ENCODE measurements at regions not wholly inside any gene's neighbourhood (a gene's known extent, or its start where the extent isn't known, plus 50 kb on each side); places are given as distances from the start of the nearest gene placed in this dataset.

DNA sequence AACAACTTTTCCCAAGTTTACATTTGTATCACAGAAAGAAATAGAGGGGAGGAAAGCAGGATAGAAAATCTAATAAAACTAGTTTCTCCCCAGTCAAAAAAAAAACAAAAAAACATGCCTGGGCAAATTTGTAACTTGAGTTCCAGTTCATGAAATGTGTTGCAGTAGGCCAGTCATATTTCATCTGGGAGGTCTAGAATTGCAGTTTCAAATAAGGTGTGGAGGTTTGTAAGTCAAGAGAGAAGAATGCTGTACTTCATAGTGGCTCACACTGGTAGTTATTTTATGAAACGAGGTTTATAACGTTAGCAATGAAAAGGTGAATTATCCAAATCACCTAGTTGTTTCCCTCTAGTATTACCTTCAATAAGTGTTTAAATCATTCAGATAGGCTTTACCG is 1313.9 kb upstream of the SLC39A10 start:
- H3K9me2 ChIP-seq (replicated peaks; ENCODE audit: insufficient read depth, low read length): no peaks in the 10 kb centered on the region
- no peaks in the 10 kb centered on the region for H3K79me2 ChIP-seq (ENCODE audit: low read length)
- no peaks in the 10 kb centered on the region for H3K9me3 ChIP-seq (replicated peaks; ENCODE audit: insufficient read depth, low read length)
- no peak for DNase-seq
- H2AFZ ChIP-seq (ENCODE audit: low read length): no peak overlapping the region
- no peaks in the 10 kb centered on the region for H3K27me3 ChIP-seq (replicated peaks; ENCODE audit: insufficient read depth, low read length)
- no peak overlapping the region for H3K4me3 ChIP-seq (ENCODE audit: low read length)
- no peaks in the 10 kb centered on the region for H3F3A ChIP-seq (ENCODE audit: insufficient read depth, low read length)
- H3K36me3 ChIP-seq (replicated peaks; ENCODE audit: insufficient read depth, low read length): no peaks in the 10 kb centered on the region
- no peaks in the 10 kb centered on the region for H3K4me1 ChIP-seq (ENCODE audit: low read length)
- TF ChIP-seq, protein P1, sequence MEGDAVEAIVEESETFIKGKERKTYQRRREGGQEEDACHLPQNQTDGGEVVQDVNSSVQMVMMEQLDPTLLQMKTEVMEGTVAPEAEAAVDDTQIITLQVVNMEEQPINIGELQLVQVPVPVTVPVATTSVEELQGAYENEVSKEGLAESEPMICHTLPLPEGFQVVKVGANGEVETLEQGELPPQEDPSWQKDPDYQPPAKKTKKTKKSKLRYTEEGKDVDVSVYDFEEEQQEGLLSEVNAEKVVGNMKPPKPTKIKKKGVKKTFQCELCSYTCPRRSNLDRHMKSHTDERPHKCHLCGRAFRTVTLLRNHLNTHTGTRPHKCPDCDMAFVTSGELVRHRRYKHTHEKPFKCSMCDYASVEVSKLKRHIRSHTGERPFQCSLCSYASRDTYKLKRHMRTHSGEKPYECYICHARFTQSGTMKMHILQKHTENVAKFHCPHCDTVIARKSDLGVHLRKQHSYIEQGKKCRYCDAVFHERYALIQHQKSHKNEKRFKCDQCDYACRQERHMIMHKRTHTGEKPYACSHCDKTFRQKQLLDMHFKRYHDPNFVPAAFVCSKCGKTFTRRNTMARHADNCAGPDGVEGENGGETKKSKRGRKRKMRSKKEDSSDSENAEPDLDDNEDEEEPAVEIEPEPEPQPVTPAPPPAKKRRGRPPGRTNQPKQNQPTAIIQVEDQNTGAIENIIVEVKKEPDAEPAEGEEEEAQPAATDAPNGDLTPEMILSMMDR (IDR thresholded peaks at IDR 0.05; ENCODE audit: low read length): no peak
- no peak for TF ChIP-seq EZH2 (optimal IDR thresholded peaks at IDR 0.05; ENCODE audit: low read depth, low read length)
- TF ChIP-seq EZH2phosphoT487 (IDR thresholded peaks at IDR 0.05; ENCODE audit: low read length): no peak
- no peak overlapping the region for H3K27ac ChIP-seq (ENCODE audit: low read length)
- H4K20me1 ChIP-seq (ENCODE audit: insufficient read depth, low read length): no peaks in the 10 kb centered on the region
- H3K9ac ChIP-seq (ENCODE audit: low read length): no peak overlapping the region
- no peak overlapping the region for H3K4me2 ChIP-seq (ENCODE audit: low read depth, low read length)

DNA sequence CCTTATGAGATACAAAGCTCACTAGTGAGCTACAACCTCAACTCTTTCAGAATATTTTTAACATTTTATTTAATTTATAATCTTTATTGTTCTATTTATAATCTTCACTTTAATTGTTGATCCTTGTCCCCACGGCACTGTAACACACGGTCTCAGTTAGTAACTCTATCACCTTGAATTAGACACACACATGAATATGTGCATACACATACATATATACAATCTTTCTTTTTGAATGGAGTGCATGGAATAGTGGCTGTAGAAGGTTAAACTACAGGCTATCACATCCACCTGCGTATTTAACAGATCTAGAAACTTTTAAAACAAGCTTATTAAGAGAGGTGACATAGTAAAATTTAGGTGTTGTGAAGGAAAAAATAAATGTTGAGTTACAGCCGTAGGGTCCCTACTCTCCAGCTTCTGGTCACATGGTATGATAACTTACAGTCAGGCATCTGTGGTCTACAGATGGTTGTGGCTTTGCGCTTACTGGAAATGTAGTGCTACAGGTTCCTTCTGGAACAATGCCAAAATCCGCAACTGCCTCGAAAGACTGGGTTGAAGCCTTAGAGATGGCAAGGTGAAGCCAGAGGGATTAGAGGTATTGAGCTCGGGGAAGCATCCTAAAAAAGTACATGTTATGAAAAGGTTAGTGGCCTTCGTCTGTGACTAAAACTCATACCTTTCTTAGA is 1324.1 kb upstream of the SLC39A10 start:
- 0 out of 2 replicates have a peak, but pooled peaks cover 4% of the 10 kb centered on the region for H3K4me1 ChIP-seq (ENCODE audit: low read length)
- TF ChIP-seq EZH2 (optimal IDR thresholded peaks at IDR 0.05; ENCODE audit: low read depth, low read length) (no peak), EZH2phosphoT487 (IDR thresholded peaks at IDR 0.05; ENCODE audit: low read length) (no peak)
- TF ChIP-seq, protein P1 (IDR thresholded peaks at IDR 0.05; ENCODE audit: low read length): no peak
- H3K4me2 ChIP-seq (ENCODE audit: low read depth, low read length): no peak overlapping the region
- no peak overlapping the region for H3K4me3 ChIP-seq (ENCODE audit: low read length)
- no peak overlapping the region for H2AFZ ChIP-seq (ENCODE audit: low read length)
- no peaks in the 10 kb centered on the region for H3K9me3 ChIP-seq (replicated peaks; ENCODE audit: insufficient read depth, low read length)
- H3K27ac ChIP-seq (ENCODE audit: low read length): no peak overlapping the region
- H4K20me1 ChIP-seq (ENCODE audit: insufficient read depth, low read length): no peaks in the 10 kb centered on the region
- H3K79me2 ChIP-seq (ENCODE audit: low read length): no peaks in the 10 kb centered on the region
- DNase-seq: no peak
- H3K36me3 ChIP-seq (replicated peaks; ENCODE audit: insufficient read depth, low read length): no peaks in the 10 kb centered on the region
- H3K27me3 ChIP-seq (replicated peaks; ENCODE audit: insufficient read depth, low read length): no peaks in the 10 kb centered on the region
- H3K9ac ChIP-seq (ENCODE audit: low read length): no peak overlapping the region
- no peaks in the 10 kb centered on the region for H3F3A ChIP-seq (ENCODE audit: insufficient read depth, low read length)
- H3K9me2 ChIP-seq (replicated peaks; ENCODE audit: insufficient read depth, low read length): no peaks in the 10 kb centered on the region

DNA sequence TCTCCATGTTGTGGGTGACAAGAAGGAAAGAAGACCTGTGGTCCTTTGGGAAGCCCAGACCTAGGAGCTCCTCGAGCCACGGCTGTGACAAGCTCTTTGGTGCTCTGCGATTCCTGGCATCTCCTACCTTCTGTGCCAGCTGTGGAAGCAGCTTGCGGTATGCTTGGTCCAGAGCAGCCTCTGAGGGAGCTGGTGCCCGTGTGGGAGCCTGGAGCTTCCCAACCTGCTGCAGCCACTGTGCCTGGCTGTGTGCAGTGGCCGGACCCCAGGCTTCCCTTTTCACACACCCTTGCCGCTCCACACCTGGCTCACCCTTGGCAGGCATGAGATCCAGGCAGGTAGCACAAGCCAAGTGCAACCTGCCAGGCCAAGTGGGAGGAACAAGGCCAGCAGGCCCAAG is 1328.6 kb upstream of the SLC39A10 start:
- Histone ChIP-seq H3K4me2 (ENCODE audit: low read depth, low read length) (no peak overlapping the region), H3K36me3 (replicated peaks; ENCODE audit: insufficient read depth, low read length) (no peaks in the 10 kb centered on the region), H3K79me2 (ENCODE audit: low read length) (no peaks in the 10 kb centered on the region), H2AFZ (ENCODE audit: low read length) (no peak overlapping the region), H3K9ac (ENCODE audit: low read length) (no peak overlapping the region), H3K27ac (ENCODE audit: low read length) (no peak overlapping the region), H3K4me3 (ENCODE audit: low read length) (no peak overlapping the region), H3K9me3 (replicated peaks; ENCODE audit: insufficient read depth, low read length) (no peaks in the 10 kb centered on the region), H3K9me2 (replicated peaks; ENCODE audit: insufficient read depth, low read length) (no peaks in the 10 kb centered on the region), H3K27me3 (replicated peaks; ENCODE audit: insufficient read depth, low read length) (no peaks in the 10 kb centered on the region), H4K20me1 (ENCODE audit: insufficient read depth, low read length) (no peaks in the 10 kb centered on the region), H3F3A (ENCODE audit: insufficient read depth, low read length) (no peaks in the 10 kb centered on the region), H3K4me1 (ENCODE audit: low read length) (0 out of 2 replicates have a peak, but pooled peaks cover 4% of the 10 kb centered on the region)
- TF ChIP-seq EZH2 (optimal IDR thresholded peaks at IDR 0.05; ENCODE audit: low read depth, low read length): no peak
- TF ChIP-seq, protein P1 (IDR thresholded peaks at IDR 0.05; ENCODE audit: low read length): no peak
- TF ChIP-seq EZH2phosphoT487 (IDR thresholded peaks at IDR 0.05; ENCODE audit: low read length): no peak
- no peak for DNase-seq
